PFSK-1 (cell line): ENCODE measurements at regions not wholly inside any gene's neighbourhood (a gene's known extent, or its start where the extent isn't known, plus 50 kb on each side); places are given as distances from the start of the nearest gene placed in this dataset.

Experiments
- FOXP2 ChIP-seq: optimal IDR thresholded peaks from 2 replicates; pipeline ENCODE3; 2011; ENCODE audit warnings: borderline replicate concordance, control low read depth, inconsistent platforms; ENCODE audit not compliant: insufficient read depth; ENCODE audit errors: extremely low read length, extremely low read depth
- POLR2AphosphoS5 ChIP-seq: IDR thresholded peaks from 2 replicates; pipeline ENCODE4 v1.6.1; 2012; ENCODE audit warnings: low read depth, mild to moderate bottlenecking, control low read depth, low read length, moderate library complexity
- REST ChIP-seq, 2 experiments: IDR thresholded peaks; 2 replicates each; pipeline versions ENCODE4 v1.6.1 to v1.8.0; 2011 to 2012; ENCODE audit warnings: low read depth in 2 of 2, low read length in 2 of 2, control low read depth in 1 of 2, inconsistent platforms in 1 of 2, mild to moderate bottlenecking in 1 of 2, moderate library complexity in 1 of 2; ENCODE audit not compliant: insufficient read depth in 1 of 2
- SIN3A ChIP-seq: IDR thresholded peaks from 2 replicates; pipeline ENCODE4 v1.6.1; 2012; ENCODE audit warnings: mild to moderate bottlenecking, low read length, moderate library complexity, borderline replicate concordance; ENCODE audit not compliant: insufficient read depth
- TAF1 ChIP-seq: IDR thresholded peaks from 2 replicates; pipeline ENCODE4 v1.6.1; 2012; ENCODE audit warnings: low read length, control low read depth, borderline replicate concordance; ENCODE audit not compliant: insufficient read depth

DNA sequence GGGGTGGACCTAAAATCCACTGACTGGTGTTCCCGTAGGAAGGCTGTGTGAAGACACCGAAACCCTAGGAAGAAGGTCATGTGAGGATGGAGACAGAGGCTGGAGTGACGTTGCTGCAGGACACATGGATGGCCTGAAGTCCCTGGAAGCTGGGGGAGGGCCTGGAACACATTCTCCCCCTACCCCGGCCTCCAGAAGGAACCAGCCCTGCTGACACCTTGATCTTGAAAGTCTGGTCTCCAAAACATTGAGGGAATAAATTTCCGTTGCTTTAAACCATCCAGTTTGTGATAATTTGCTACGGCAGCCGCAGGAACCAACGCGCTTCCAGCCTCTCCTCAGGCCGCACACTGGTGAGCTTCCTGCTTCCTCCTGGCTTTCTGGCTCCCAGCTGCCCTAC is 288.2 kb downstream of the GLRX3 start:
- TF ChIP-seq REST (IDR thresholded peaks at IDR 0.05; ENCODE audit: insufficient read depth in 1 of 2, low read depth in 2 of 2, low read length in 2 of 2) (no peak), TAF1 (no peak), FOXP2 (no peak), POLR2AphosphoS5 (no peak), SIN3A (no peak)

DNA sequence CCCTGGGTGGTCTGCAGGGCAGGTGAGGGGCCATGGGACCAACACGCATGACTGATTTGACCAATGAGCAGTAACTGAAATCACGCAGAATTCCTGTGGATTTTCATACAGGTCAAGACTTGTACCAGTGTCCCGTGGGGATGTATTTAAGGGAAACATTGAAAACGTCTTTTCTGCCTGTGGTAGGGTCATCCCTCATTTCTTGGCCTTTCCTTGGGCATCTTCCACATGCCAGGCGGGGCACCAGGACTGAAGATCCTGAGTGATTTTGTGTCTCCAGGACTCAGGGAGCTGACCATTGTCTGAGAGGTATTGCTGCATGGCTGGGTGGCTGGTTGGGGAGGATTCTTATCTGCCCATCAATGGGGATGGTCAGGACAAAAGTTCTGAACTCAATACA is 289.0 kb downstream of the GLRX3 start:
- no peak for TF ChIP-seq TAF1
- TF ChIP-seq FOXP2: no peak
- TF ChIP-seq POLR2AphosphoS5: no peak
- TF ChIP-seq SIN3A: no peak
- TF ChIP-seq REST (IDR thresholded peaks at IDR 0.05; ENCODE audit: insufficient read depth in 1 of 2, low read depth in 2 of 2, low read length in 2 of 2): no peak

DNA sequence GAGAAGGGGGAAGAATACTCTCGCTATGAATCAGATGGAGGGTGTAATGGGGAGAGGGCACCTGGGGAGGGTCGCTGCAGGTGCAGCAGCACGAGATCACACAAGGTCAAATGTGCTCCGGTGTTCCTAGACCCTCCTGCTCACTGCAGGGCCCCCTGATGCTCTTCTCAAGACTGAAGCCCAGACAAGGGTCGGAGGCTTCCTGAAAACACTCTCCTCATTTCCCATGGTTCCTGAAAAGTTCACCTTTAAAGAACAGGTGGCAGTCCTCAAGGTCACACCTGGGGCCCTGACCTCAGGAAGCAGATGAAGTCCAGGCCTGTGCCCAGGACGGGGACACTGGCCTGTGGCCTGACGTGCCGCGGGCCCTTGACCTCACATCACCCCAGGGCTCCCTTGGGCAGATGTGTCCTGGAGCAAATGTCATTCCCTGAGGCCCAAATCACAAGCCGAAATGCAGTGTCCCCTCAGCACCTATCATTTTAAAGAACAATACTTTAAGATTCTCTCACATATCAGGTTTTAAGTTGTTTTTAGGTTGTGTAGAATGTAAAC is 289.8 kb downstream of the GLRX3 start:
- TF ChIP-seq FOXP2 (no peak), SIN3A (no peak), REST (IDR thresholded peaks at IDR 0.05; ENCODE audit: insufficient read depth in 1 of 2, low read depth in 2 of 2, low read length in 2 of 2) (no peak), TAF1 (no peak), POLR2AphosphoS5 (no peak)

DNA sequence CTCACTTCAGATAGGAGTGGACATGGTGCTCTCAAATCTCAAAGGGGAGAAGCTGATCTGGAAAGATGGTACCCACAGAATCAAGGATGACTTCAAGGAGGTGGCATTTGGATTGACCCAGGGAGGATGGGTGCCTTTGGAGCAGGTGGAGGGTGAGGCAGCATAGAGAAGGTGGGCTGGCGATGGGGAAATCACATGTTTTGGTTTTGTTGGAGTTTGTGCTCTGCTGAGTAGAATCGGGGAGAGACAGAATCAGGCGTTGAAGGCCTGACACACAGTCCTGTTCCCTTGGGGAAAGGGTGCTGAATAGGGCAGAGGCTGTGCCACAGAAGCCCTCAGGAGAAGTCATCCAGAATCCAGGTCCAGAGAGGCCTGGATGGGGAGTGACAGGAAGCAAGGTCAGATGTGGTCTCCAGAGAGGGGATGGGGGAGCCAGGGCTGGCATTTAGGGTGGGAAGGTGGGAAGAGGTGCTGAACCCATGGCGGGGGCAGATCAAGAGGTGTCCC is 291.1 kb downstream of the GLRX3 start:
- TF ChIP-seq SIN3A: no peak
- TF ChIP-seq TAF1: no peak
- TF ChIP-seq POLR2AphosphoS5: no peak
- TF ChIP-seq FOXP2: no peak

DNA sequence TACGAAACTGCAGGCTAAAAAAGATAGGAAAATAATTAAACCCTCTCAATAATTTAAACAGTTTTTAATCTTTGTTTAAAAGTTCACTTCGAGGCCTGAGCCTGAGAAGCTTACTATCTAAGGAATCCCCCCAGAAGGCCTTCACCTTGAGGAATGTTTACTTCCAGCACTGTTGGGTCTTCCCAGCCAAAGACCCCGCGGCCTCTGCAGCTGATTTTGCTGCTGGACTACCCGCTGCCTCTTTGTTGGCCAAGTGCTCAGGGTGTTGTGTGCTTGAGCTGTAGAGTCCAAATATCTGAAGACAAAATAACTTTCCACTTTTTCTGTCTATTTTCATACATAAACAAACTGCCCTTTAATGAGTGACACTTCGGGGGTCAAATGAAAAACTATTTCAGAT is 292.7 kb downstream of the GLRX3 start:
- no peak for TF ChIP-seq TAF1
- TF ChIP-seq REST (IDR thresholded peaks at IDR 0.05; ENCODE audit: insufficient read depth in 1 of 2, low read depth in 2 of 2, low read length in 2 of 2): no peak

- TF ChIP-seq REST (IDR thresholded peaks at IDR 0.05; ENCODE audit: insufficient read depth in 1 of 2, low read depth in 2 of 2, low read length in 2 of 2) (no peak), SIN3A (no peak), FOXP2 (no peak), POLR2AphosphoS5 (no peak), TAF1 (no peak)
Measured at GRCh38 chr10:130429809-130430208, 293.6 kb downstream of the GLRX3 start.
